ENCODE measurements at regions not wholly inside any gene's neighbourhood (a gene's known extent, or its start where the extent isn't known, plus 50 kb on each side); places are given as distances from the start of the nearest gene placed in this dataset.

GRCh38 chr13:56681404-56681803 is 459.3 kb upstream of the PRR20A start:
- Histone ChIP-seq H3K4me3 (ENCODE audit: low read length) (no peak overlapping the region), H2AFZ (ENCODE audit: low read depth, low read length) (no peak overlapping the region), H3K79me2 (replicated peaks; ENCODE audit: insufficient read depth, low read length) (no peaks in the 10 kb centered on the region), H3K4me2 (ENCODE audit: low read length) (no peak overlapping the region), H3K9me3 (ENCODE audit: low read length) (peaks cover 2% of the 10 kb centered on the region), H3K27me3 (ENCODE audit: insufficient read depth, low read depth, low read length) (no peaks in the 10 kb centered on the region), H3F3A (ENCODE audit: insufficient read depth, low read length, poor library complexity, severe bottlenecking) (no peaks in the 10 kb centered on the region), H3K9ac (ENCODE audit: low read length) (no peak overlapping the region), H3K27ac (ENCODE audit: low read length) (no peak overlapping the region), H4K20me1 (ENCODE audit: insufficient read depth) (no peaks in the 10 kb centered on the region), H3K36me3 (ENCODE audit: insufficient read depth, low read length) (no peaks in the 10 kb centered on the region), H3K9me2 (ENCODE audit: insufficient read depth, low read length) (no peaks in the 10 kb centered on the region)
- TF ChIP-seq CTCF (IDR thresholded peaks at IDR 0.05; ENCODE audit: poor library complexity, severe bottlenecking): no peak
- TF ChIP-seq REST (IDR thresholded peaks at IDR 0.05; ENCODE audit: borderline replicate concordance): no peak
- no peak for TF ChIP-seq SMC3 (conservative IDR thresholded peaks at IDR 0.05; ENCODE audit: poor library complexity)
- no peak for TF ChIP-seq TAF1 (IDR thresholded peaks at IDR 0.05; ENCODE audit: low read depth)
- TF ChIP-seq EP300 (conservative IDR thresholded peaks at IDR 0.05; ENCODE audit: poor library complexity, severe bottlenecking): no peak
- no peak for TF ChIP-seq POLR2AphosphoS5 (IDR thresholded peaks at IDR 0.05)
- no peak for TF ChIP-seq RAD21 (conservative IDR thresholded peaks at IDR 0.05)

GRCh38 chr13:56687131-56687530 is 453.6 kb upstream of the PRR20A start:
- Histone ChIP-seq H3K9ac (ENCODE audit: low read length) (no peak overlapping the region), H3K4me2 (ENCODE audit: low read length) (no peak overlapping the region), H3F3A (ENCODE audit: insufficient read depth, low read length, poor library complexity, severe bottlenecking) (no peaks in the 10 kb centered on the region)

More at GRCh38 chr13:56687131-56687530, 453.6 kb upstream of the PRR20A start:
- Histone ChIP-seq H3K27me3 (ENCODE audit: insufficient read depth, low read depth, low read length) (no peaks in the 10 kb centered on the region), H2AFZ (ENCODE audit: low read depth, low read length) (no peak overlapping the region), H3K9me3 (ENCODE audit: low read length) (no peaks in the 10 kb centered on the region), H3K4me3 (ENCODE audit: low read length) (no peak overlapping the region), H3K79me2 (replicated peaks; ENCODE audit: insufficient read depth, low read length) (no peaks in the 10 kb centered on the region), H3K36me3 (ENCODE audit: insufficient read depth, low read length) (no peaks in the 10 kb centered on the region), H3K27ac (ENCODE audit: low read length) (no peak overlapping the region), H4K20me1 (ENCODE audit: insufficient read depth) (no peaks in the 10 kb centered on the region), H3K9me2 (ENCODE audit: insufficient read depth, low read length) (no peaks in the 10 kb centered on the region)
- no peak for TF ChIP-seq EZH2 (IDR thresholded peaks at IDR 0.05; ENCODE audit: borderline replicate concordance, insufficient read depth, low read length, poor library complexity, severe bottlenecking)
- TF ChIP-seq TAF1 (IDR thresholded peaks at IDR 0.05; ENCODE audit: low read depth): no peak
- no peak for TF ChIP-seq REST (IDR thresholded peaks at IDR 0.05; ENCODE audit: borderline replicate concordance)
- TF ChIP-seq EP300 (conservative IDR thresholded peaks at IDR 0.05; ENCODE audit: poor library complexity, severe bottlenecking): no peak
- no peak for TF ChIP-seq CTCF (IDR thresholded peaks at IDR 0.05; ENCODE audit: poor library complexity, severe bottlenecking)
- no peak for TF ChIP-seq MXI1 (conservative IDR thresholded peaks at IDR 0.05; ENCODE audit: poor library complexity, severe bottlenecking)
- TF ChIP-seq SMC3 (conservative IDR thresholded peaks at IDR 0.05; ENCODE audit: poor library complexity): no peak
- TF ChIP-seq RAD21 (conservative IDR thresholded peaks at IDR 0.05): no peak
- TF ChIP-seq POLR2AphosphoS5 (IDR thresholded peaks at IDR 0.05): no peak
